Mesodermal cell (in vitro differentiated cells): ENCODE measurements at regions not wholly inside any gene's neighbourhood (a gene's known extent, or its start where the extent isn't known, plus 50 kb on each side); places are given as distances from the start of the nearest gene placed in this dataset.
A peak's percentile ranks its signal among the peaks of the same experiment; 100 is the strongest.

ENCODE experiments used
- H3K27ac ChIP-seq: 2 replicates; pipeline ENCODE4 v1.7.0; 2013; ENCODE audit warnings: mild to moderate bottlenecking, low read depth, low read length, moderate library complexity; ENCODE audit not compliant: severe bottlenecking
- H3K36me3 ChIP-seq: 2 replicates; pipeline ENCODE4 v1.7.1; 2013; ENCODE audit warnings: mild to moderate bottlenecking, low read length, moderate library complexity; ENCODE audit not compliant: control insufficient read depth, insufficient read depth
- H3K4me1 ChIP-seq: one replicate; pipeline ENCODE4 v1.7.1; 2013; ENCODE audit warnings: mild to moderate bottlenecking, low read length; ENCODE audit not compliant: insufficient read depth, control insufficient read depth, poor library complexity, severe bottlenecking
- H3K4me3 ChIP-seq: 2 replicates; pipeline ENCODE4 v1.7.0; 2013; ENCODE audit warnings: low read length, control low read depth, mild to moderate bottlenecking; ENCODE audit not compliant: insufficient read depth, poor library complexity, severe bottlenecking; ENCODE audit errors: extremely low read depth
- H3K9me3 ChIP-seq: 2 replicates; pipeline ENCODE4 v1.7.1; 2013; ENCODE audit warnings: mild to moderate bottlenecking, low read length, moderate library complexity; ENCODE audit not compliant: control insufficient read depth
- WGBS, 2 experiments: methylation state at CpG; one replicate each; pipeline ENCODE4 v1.1.5; 2013; ENCODE audit warnings: missing lambda C conversion rate in 2 of 2; ENCODE audit not compliant: insufficient coverage in 2 of 2; 5-methylcytosine and 5-hydroxymethylcytosine counted together

DNA sequence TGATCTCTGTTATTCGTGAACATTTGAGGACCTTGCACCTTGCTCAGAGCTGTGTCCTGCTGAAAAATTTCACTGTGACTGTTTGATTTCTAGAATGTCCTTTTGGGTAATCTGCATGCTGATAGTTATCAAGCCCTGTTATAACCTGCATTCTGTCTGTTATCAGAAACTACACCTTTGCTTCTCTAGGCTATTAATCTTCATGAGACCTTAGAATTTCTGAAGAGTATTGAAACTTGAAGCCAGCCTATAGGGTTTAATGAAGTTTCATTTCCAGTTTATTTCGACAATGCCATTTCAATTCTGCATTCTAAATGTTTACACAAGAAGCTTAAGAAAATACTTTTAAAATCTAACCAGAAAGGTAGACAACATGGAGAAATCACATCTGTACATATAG is 856.2 kb downstream of the SORCS1 start:
- 67% methylated on average over 1 of the region's 2 CpGs; no CpG with 5 or more reads in 1 of the 2 experiments for WGBS, 2 experiments
- H3K4me3 ChIP-seq, result no peak overlapping the region

DNA sequence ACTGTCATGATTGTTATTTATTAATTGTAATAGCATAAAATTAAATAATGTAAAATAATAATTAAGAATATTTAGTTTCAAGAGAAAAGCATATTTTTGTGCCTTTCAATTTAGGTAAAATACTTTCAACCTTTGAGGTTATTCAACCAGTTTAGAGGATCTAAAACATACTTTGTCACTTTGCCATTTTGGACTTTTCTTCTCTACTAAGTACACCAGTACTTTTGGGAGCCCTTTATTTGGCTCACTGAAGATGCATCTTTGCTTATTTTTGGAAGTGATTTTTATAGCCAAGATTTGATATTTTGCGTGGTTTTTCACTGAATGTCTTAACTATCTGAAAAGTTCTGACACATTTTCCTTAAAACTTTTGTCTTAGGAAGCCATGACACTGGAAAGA is 860.5 kb downstream of the SORCS1 start:
- Histone ChIP-seq H3K27ac (no peak overlapping the region), H3K4me3 (no peak overlapping the region), H3K4me1 (no peaks in the 10 kb centered on the region), H3K36me3 (no peaks in the 10 kb centered on the region), H3K9me3 (no peaks in the 10 kb centered on the region)
- 100% methylated on average over 1 of the region's 1 CpG; no CpG with 5 or more reads in 1 of the 2 experiments for WGBS, 2 experiments

More for the DNA sequence above, 856.2 kb downstream of the SORCS1 start:
- Histone ChIP-seq H3K9me3 (no peaks in the 10 kb centered on the region), H3K36me3 (no peaks in the 10 kb centered on the region), H3K27ac (no peak overlapping the region), H3K4me1 (no peaks in the 10 kb centered on the region)

DNA sequence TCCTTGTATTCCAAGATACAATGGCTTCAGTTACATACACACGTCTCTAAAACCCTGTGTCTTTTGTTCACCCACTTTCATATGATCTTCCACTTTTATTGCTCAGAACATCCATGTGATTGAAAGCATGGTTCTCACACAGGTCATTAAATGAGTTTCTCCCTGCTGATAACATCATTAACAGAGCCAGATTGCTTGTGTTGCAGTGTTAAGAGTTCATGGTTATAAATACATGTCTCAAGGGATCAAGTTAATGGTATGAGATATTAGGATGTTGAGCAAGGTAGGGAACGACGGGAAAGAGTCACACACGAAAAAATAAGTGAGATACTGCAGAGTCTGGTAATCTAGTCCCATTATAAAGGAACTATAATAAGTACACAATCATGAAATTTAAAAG is 861.5 kb downstream of the SORCS1 start:
- WGBS, 2 experiments, result 89 to 100% methylated on average over 1 of the region's 4 CpGs
- Histone ChIP-seq H3K36me3 (no peaks in the 10 kb centered on the region), H3K4me1 (no peaks in the 10 kb centered on the region), H3K4me3 (no peak overlapping the region), H3K9me3 (no peaks in the 10 kb centered on the region), H3K27ac (no peak overlapping the region)

DNA sequence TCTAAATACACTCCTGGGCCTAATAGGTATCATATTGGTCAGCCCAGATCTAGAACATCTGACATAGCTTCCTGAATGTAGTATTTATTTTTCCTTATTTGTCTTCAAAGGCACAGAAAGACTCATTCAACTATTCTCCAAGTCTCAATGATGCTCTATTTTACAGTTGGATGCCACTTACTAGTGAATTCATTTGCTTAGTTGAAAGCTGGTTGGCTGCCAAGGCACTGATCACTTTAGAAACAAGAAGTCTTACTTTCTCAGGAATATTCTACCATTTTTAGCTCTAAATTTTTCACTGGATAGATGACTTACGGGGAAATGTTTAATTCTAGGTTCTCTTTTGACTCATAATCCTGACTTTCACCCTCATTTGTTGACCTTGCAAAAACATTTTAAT is 863.4 kb downstream of the SORCS1 start:
- no peaks in the 10 kb centered on the region for H3K4me1 ChIP-seq
- H3K4me3 ChIP-seq, result no peak overlapping the region
- H3K27ac ChIP-seq, result no peak overlapping the region
- no CpG with 5 or more reads among the region's 1 CpG for WGBS, 2 experiments
- no peaks in the 10 kb centered on the region for H3K9me3 ChIP-seq
- no peaks in the 10 kb centered on the region for H3K36me3 ChIP-seq

DNA sequence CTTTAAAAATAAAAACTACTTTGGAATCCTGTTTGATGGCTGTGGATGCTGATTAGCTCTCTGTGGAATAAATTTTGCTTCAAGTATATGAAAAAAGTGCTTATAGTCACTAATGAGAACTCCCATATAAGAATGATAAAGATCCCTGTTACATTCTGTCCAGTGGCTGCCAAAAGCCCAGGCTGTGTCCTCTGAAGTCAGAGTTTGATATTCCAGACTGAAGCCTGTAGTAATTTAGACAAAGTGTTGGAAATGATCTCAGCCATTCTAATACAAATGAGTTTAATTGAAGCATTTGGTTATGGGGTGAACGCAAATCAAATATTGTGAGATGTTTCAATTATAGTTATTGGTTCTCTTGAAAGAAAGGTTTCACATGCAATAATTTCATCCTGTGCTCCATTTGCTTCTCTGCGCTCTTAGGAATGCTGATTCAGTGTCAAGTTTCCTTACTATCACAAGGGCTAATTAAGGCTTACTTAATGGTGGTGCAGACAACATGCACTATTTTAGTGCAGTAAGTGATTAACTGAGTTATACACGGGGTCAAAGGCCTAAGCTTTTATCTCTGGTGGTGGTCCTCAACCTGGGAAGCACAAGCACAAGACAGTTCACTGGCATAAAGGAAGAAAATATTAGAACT is 867.6 kb downstream of the SORCS1 start:
- WGBS, 2 experiments, result 100% methylated on average over 1 of the region's 3 CpGs; no CpG with 5 or more reads in 1 of the 2 experiments
- Histone ChIP-seq H3K4me1 (no peaks in the 10 kb centered on the region), H3K27ac (no peak overlapping the region), H3K4me3 (no peak overlapping the region), H3K9me3 (no peaks in the 10 kb centered on the region), H3K36me3 (no peaks in the 10 kb centered on the region)

DNA sequence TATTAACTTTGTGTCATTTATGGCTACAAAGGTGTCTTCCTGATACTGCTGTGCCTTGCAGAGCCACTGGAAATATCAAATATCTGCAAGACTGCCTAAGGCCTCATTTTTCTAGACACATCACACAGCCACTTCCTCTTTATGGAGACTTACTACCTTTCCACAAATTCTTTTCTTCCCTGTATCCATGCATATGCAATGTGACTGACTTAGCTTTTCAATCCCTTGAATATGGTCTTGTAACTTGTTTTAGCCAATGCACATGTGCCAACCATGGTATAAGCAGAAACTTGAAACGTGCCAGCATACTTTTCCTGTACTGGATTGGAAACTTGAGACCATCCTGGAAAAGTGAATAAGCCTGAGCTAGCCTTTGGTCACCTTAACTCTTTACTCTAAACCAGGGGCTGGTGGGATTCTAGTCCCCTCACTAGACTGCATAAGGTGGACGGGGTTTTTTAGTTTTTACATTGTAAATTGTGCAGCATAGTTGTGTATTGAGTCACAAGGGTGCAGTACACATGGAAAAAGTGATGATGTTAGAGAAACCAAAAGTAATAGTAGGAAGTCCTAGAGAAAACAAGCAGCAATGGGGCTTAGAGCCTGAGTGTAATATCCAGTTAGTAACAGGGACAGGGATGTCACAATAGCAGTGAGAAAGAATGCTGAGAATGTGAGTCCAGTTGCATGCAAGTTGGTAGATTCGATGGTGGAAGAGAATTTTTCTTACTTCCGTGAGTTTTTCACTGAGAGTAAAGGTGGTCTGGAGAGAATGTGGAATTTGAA is 879.5 kb downstream of the SORCS1 start:
- no peaks in the 10 kb centered on the region for H3K9me3 ChIP-seq
- no peak overlapping the region for H3K4me3 ChIP-seq
- no peaks in the 10 kb centered on the region for H3K36me3 ChIP-seq
- 71 to 81% methylated on average over 3 to 4 of the region's 4 CpGs for WGBS, 2 experiments
- H3K4me1 ChIP-seq, result peaks cover 7% of the 10 kb centered on the region
- H3K27ac ChIP-seq, result peak overlapping the region; percentile 11

DNA sequence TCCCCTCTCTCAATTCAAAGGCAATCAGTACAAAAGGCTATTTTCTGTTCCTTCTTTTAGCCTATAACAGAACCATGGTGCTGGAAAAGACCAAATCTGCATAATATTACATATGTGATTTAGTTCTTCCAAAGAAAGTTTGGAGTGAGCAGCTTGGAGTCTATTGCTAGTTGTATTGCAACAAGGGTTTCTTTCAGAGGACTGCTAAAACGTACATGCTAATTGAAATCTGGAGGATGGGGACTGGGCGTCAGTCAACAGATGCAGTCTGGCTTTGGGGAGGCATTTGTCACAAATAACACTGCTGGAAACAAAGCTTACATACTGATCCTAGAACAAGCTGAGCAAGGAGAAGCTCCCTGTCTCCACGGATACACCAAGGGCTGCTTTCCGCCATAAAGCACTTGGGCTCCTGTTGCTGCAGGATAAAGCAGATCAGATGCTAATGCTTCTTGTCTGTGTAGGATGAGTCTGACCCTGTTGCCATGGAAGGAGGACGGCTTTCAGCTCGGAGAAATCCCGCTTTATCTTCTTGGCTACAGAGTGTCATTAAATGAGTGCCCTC is 883.5 kb downstream of the SORCS1 start:
- WGBS, 2 experiments, result 63 to 68% methylated on average over 5 to 7 of the region's 7 CpGs
- Histone ChIP-seq H3K36me3 (no peaks in the 10 kb centered on the region), H3K4me1 (peaks cover 7% of the 10 kb centered on the region), H3K4me3 (no peak overlapping the region), H3K27ac (no peak overlapping the region), H3K9me3 (no peaks in the 10 kb centered on the region)

DNA sequence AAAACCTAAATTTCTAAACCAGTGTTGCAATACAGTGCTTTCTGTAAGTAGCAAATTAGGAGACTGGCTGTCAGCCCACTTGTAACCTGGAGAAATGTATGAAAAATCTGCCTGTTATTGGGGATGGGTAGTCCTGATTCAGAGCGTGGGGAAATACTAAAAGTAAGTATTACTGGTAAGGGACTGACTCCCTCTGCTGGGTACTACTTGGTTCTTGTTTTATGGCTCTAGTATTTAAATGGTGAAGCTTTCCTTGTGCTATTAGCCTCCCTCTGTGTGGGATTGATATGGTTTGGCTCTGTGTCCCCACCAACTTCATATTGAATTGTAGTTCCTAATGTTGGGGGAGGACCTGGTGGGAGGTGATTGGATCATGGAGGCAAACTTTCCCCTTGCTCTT is 886.1 kb downstream of the SORCS1 start:
- Histone ChIP-seq H3K4me3 (no peak overlapping the region), H3K9me3 (no peaks in the 10 kb centered on the region), H3K27ac (no peak overlapping the region), H3K4me1 (no peaks in the 10 kb centered on the region), H3K36me3 (no peaks in the 10 kb centered on the region)
- 67% methylated on average over 1 of the region's 1 CpG; no CpG with 5 or more reads in 1 of the 2 experiments for WGBS, 2 experiments

DNA sequence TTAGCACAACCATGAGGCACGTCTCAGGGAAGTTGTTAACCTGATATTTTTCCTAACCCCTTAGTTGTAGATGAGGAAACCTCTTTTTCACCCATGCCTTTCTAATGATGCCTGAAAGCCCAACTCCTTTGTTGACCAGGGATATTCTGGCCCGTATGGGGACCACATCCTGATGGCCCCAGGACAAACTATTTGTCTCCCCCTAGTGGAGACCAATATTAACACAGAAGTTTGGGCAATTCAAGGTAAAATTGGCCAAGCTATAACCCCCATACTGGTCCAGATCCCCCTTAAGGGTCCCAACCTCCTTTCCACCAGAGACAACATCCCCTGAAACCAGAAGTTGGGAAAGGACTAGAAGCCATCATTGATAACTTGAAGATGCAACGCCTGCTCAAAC is 893.3 kb downstream of the SORCS1 start:
- Histone ChIP-seq H3K4me1 (no peaks in the 10 kb centered on the region), H3K4me3 (no peak overlapping the region), H3K36me3 (no peaks in the 10 kb centered on the region), H3K9me3 (no peaks in the 10 kb centered on the region), H3K27ac (no peak overlapping the region)
- no CpG with 5 or more reads among the region's 3 CpGs for WGBS, 2 experiments

DNA sequence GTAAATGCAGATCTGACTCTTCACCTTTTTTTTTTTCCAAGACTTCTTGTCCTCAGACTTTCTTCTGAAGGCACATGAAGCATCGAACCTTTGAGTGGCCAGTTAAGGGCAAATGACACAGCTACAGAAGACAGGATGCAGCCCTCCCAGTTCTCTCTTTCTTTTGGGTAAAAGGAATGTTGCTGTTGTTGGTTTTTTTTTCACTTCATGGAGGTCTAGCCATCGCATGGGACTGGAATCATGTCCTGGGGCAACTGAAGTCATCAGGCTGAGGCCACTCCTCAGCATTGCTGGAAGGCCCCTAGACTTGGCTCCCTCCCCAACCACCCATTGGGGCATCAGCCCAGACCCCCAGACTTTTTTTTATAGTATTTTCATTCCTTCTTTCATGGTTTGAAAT is 896.5 kb downstream of the SORCS1 start:
- H3K9me3 ChIP-seq, result no peaks in the 10 kb centered on the region
- H3K4me3 ChIP-seq, result no peak overlapping the region
- no peaks in the 10 kb centered on the region for H3K4me1 ChIP-seq
- no peak overlapping the region for H3K27ac ChIP-seq
- 83 to 100% methylated on average over 1 of the region's 2 CpGs for WGBS, 2 experiments
- H3K36me3 ChIP-seq, result no peaks in the 10 kb centered on the region

DNA sequence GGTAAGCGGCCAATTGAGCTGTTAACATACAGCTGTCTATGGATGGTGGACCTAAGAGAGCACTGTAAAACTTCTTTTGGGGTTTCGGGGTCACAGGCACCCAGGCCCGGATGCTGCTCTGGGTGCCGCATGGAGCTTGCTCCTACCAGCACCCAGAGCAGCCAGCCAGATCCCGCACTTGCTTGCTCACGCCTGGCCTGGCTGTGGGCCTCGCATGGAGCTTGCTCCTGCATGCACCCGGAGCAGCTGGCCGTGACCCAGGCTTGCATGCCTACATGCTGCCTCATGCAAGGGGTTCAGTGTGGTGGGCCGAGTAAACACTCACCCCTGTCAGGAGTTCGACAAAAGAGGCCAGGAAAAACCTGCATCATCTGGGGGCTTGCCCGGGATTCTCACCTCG is 896.9 kb downstream of the SORCS1 start:
- Histone ChIP-seq H3K4me1 (no peaks in the 10 kb centered on the region), H3K4me3 (no peak overlapping the region), H3K36me3 (no peaks in the 10 kb centered on the region), H3K9me3 (no peaks in the 10 kb centered on the region), H3K27ac (no peak overlapping the region)
- 82 to 86% methylated on average over 10 to 13 of the region's 13 CpGs for WGBS, 2 experiments
